Coronary artery (tissue), 2 donors: ENCODE measurements at regions not wholly inside any gene's neighbourhood (a gene's known extent, or its start where the extent isn't known, plus 50 kb on each side); places are given as distances from the start of the nearest gene placed in this dataset.
"Not testable (repeated sequence)": the region's sequence is repeated elsewhere in the genome, so short reads cannot be mapped to it uniquely, and the experiment has no call there.

Experiments used
- DNase-seq: peaks from one replicate; pipeline ENCODE4 v3.0.0-alpha.2; 2017; ENCODE audit warnings: low spot score
- H3K27ac ChIP-seq, 2 donors: fragments of 200-600 bp; sonication (generic); one replicate each; pipeline ENCODE4 v1.5.1; 2016 to 2019
- H3K4me3 ChIP-seq: fragments of 200-600 bp; sonication (generic); 2 replicates; pipeline ENCODE4 v1.5.1; 2016; ENCODE audit warnings: mild to moderate bottlenecking, moderate library complexity
- CTCF ChIP-seq: fragments of 200-600 bp; sonication (generic); IDR thresholded peaks from one replicate; pipeline ENCODE4 v1.5.1; 2019; ENCODE audit warnings: antibody characterized with exemption

GRCh38 chrX:51215856-51216255 lies 116.8 kb upstream of the NUDT10 start:
- Histone ChIP-seq H3K27ac (no peak overlapping the region), H3K4me3 (no peak overlapping the region)
- no peak for DNase-seq
- TF ChIP-seq CTCF = no peak

- no peak overlapping the region for H3K27ac ChIP-seq
- no peak for TF ChIP-seq CTCF
- H3K4me3 ChIP-seq = no peak overlapping the region
- DNase-seq = no peak
Measured at GRCh38 chrX:51242212-51242611, 90.4 kb upstream of the NUDT10 start.

- H3K27ac ChIP-seq = no peak overlapping the region
- no peak overlapping the region for H3K4me3 ChIP-seq
- TF ChIP-seq CTCF = no peak
- no peak for DNase-seq
Measured at GRCh38 chrX:51257490-51257889, 75.1 kb upstream of the NUDT10 start.

GRCh38 chrX:51262271-51262670 lies 70.4 kb upstream of the NUDT10 start:
- not testable (repeated sequence) for H3K27ac ChIP-seq, DNase-seq, H3K4me3 ChIP-seq

- Histone ChIP-seq H3K27ac (no peak overlapping the region), H3K4me3 (no peak overlapping the region)
- no peak for TF ChIP-seq CTCF
- DNase-seq = no peak
Measured at GRCh38 chrX:51272638-51273037, 60.0 kb upstream of the NUDT10 start.

- no peak for DNase-seq
- H3K27ac ChIP-seq = no peak overlapping the region
- no peak for TF ChIP-seq CTCF
- H3K4me3 ChIP-seq = no peak overlapping the region
Measured at GRCh38 chrX:51281758-51282318, 50.8 kb upstream of the NUDT10 start.
